ENCODE measurements at regions not wholly inside any gene's neighbourhood (a gene's known extent, or its start where the extent isn't known, plus 50 kb on each side); places are given as distances from the start of the nearest gene placed in this dataset.

DNA sequence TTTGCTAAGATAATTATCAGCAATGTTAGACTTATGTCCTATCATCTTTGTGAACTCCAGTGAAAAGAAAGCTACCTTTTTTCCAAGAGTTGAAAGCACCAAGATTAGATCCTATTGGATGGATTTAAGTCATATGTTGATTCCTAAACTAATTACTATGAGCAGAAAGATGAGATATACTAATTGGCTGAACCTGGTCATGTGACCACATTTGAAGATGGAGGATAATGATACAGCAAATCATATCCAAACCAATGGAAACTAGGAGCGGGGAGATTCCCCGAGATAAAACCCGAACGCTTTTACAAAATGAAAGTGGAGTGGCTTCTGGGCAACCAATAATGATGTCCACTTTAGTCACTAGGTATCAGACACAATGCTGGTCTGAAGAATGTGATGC lies 1060.2 kb upstream of the EEF2KMT start:
- ChIA-PET POLR2A (no interaction called here), CTCF (ENCODE audit: low intra/inter-chr PET ratio, low total read pairs) (no interaction called here)
- ATAC-seq = no peak
- no peak for FAIRE-seq
- WGBS (ENCODE audit: low lambda C conversion rate) = 23% methylated on average over 4 of the region's 4 CpGs
- no peak overlapping the region for H3K27ac ChIP-seq (ENCODE audit: extremely low read length, insufficient read depth, low read length)
- no peak overlapping the region for H3K4me3 ChIP-seq (replicated peaks in 1 of 3; ENCODE audit: insufficient read depth in 1 of 3, low read depth in 2 of 3, low read length in 3 of 3)
- no peaks in the 10 kb centered on the region for H3K4me1 ChIP-seq (ENCODE audit: insufficient read depth, low read length)
- H3K79me2 ChIP-seq (ENCODE audit: insufficient read depth, low read length) = no peaks in the 10 kb centered on the region
- H3K4me2 ChIP-seq (ENCODE audit: low read depth, low read length) = no peak overlapping the region
- H3K36me3 ChIP-seq (replicated peaks in 1 of 2; ENCODE audit: control insufficient read depth in 1 of 2, insufficient read depth in 2 of 2, low read length in 2 of 2) = no peaks in the 10 kb centered on the region
- BruUV-seq (replicated peaks) = no TSS peak
- no peaks in the 10 kb centered on the region for H4K20me1 ChIP-seq (ENCODE audit: insufficient read depth, low read length)
- DNase-seq (ENCODE audit: low spot score) = no peak
- no peak overlapping the region for H2AFZ ChIP-seq (ENCODE audit: low read length)
- H3K9me3 ChIP-seq (ENCODE audit: low read length) = no peaks in the 10 kb centered on the region
- intact Hi-C loops (cut with micrococcal nuclease; ENCODE audit: unreplicated experiment) = no loop called here
- in situ Hi-C loops (cut with HindIII; ENCODE audit: extremely low pct_ligation_motif_present, low pct_unique_long_range_greater_than_20kb) = no loop called here
- H3K9ac ChIP-seq (ENCODE audit: insufficient read depth, low read depth, low read length) = no peak overlapping the region
- H3K27me3 ChIP-seq (ENCODE audit: control insufficient read depth in 1 of 2, insufficient read depth in 2 of 2, low read length in 2 of 2) = no peaks in the 10 kb centered on the region
- TF ChIP-seq MIER2 (CRISPR knock-in tag; IDR thresholded peaks at IDR 0.05) = no peak
- TF ChIP-seq, protein P1, sequence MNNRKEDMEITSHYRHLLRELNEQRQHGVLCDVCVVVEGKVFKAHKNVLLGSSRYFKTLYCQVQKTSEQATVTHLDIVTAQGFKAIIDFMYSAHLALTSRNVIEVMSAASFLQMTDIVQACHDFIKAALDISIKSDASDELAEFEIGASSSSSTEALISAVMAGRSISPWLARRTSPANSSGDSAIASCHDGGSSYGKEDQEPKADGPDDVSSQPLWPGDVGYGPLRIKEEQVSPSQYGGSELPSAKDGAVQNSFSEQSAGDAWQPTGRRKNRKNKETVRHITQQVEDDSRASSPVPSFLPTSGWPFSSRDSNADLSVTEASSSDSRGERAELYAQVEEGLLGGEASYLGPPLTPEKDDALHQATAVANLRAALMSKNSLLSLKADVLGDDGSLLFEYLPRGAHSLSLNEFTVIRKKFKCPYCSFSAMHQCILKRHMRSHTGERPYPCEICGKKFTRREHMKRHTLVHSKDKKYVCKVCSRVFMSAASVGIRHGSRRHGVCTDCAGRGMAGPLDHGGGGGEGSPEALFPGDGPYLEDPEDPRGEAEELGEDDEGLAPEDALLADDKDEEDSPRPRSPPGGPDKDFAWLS (CRISPR knock-in tag; IDR thresholded peaks at IDR 0.05; ENCODE audit: borderline replicate concordance) = no peak
- TF ChIP-seq, protein P2, sequence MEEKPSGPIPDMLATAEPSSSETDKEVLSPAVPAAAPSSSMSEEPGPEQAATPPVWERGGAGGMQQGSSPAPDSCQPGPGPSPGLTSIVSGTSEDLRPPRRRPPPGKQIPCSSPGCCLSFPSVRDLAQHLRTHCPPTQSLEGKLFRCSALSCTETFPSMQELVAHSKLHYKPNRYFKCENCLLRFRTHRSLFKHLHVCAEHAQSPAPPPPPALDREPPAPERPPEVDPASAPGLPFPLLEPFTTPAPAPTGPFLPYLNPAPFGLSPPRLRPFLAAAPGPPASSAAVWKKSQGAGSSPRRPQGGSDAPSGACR (CRISPR knock-in tag; IDR thresholded peaks at IDR 0.05) = no peak
- no peak for TF ChIP-seq ZNF230 (CRISPR knock-in tag; IDR thresholded peaks at IDR 0.05)
- TF ChIP-seq, protein P3, sequence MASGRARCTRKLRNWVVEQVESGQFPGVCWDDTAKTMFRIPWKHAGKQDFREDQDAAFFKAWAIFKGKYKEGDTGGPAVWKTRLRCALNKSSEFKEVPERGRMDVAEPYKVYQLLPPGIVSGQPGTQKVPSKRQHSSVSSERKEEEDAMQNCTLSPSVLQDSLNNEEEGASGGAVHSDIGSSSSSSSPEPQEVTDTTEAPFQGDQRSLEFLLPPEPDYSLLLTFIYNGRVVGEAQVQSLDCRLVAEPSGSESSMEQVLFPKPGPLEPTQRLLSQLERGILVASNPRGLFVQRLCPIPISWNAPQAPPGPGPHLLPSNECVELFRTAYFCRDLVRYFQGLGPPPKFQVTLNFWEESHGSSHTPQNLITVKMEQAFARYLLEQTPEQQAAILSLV (CRISPR knock-in tag; IDR thresholded peaks at IDR 0.05; ENCODE audit: borderline replicate concordance) = no peak
- TF ChIP-seq DMTF1 (CRISPR knock-in tag; IDR thresholded peaks at IDR 0.05) = no peak
- no peak for TF ChIP-seq ZNF510 (CRISPR knock-in tag; IDR thresholded peaks at IDR 0.05; ENCODE audit: low read depth)
- TF ChIP-seq ZNF24 (IDR thresholded peaks at IDR 0.05) = no peak
- no peak for TF ChIP-seq SKI (IDR thresholded peaks at IDR 0.05; ENCODE audit: partially characterized antibody)
- TF ChIP-seq XBP1 (CRISPR knock-in tag; IDR thresholded peaks at IDR 0.05) = no peak
- no peak for TF ChIP-seq RARA (CRISPR knock-in tag; IDR thresholded peaks at IDR 0.05)
- TF ChIP-seq, protein P4, sequence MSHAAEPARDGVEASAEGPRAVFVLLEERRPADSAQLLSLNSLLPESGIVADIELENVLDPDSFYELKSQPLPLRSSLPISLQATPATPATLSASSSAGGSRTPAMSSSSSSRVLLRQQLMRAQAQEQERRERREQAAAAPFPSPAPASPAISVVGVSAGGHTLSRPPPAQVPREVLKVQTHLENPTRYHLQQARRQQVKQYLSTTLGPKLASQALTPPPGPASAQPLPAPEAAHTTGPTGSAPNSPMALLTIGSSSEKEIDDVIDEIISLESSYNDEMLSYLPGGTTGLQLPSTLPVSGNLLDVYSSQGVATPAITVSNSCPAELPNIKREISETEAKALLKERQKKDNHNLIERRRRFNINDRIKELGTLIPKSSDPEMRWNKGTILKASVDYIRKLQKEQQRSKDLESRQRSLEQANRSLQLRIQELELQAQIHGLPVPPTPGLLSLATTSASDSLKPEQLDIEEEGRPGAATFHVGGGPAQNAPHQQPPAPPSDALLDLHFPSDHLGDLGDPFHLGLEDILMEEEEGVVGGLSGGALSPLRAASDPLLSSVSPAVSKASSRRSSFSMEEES (CRISPR knock-in tag; IDR thresholded peaks at IDR 0.05) = no peak
- TF ChIP-seq HNRNPH1 (optimal IDR thresholded peaks at IDR 0.05; ENCODE audit: low read depth, low read length) = no peak
- TF ChIP-seq, protein P5, sequence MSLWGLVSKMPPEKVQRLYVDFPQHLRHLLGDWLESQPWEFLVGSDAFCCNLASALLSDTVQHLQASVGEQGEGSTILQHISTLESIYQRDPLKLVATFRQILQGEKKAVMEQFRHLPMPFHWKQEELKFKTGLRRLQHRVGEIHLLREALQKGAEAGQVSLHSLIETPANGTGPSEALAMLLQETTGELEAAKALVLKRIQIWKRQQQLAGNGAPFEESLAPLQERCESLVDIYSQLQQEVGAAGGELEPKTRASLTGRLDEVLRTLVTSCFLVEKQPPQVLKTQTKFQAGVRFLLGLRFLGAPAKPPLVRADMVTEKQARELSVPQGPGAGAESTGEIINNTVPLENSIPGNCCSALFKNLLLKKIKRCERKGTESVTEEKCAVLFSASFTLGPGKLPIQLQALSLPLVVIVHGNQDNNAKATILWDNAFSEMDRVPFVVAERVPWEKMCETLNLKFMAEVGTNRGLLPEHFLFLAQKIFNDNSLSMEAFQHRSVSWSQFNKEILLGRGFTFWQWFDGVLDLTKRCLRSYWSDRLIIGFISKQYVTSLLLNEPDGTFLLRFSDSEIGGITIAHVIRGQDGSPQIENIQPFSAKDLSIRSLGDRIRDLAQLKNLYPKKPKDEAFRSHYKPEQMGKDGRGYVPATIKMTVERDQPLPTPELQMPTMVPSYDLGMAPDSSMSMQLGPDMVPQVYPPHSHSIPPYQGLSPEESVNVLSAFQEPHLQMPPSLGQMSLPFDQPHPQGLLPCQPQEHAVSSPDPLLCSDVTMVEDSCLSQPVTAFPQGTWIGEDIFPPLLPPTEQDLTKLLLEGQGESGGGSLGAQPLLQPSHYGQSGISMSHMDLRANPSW (CRISPR knock-in tag; IDR thresholded peaks at IDR 0.05; ENCODE audit: borderline replicate concordance) = no peak

Measured in HepG2 (cell line).